Esophagus mucosa (tissue), 1 donor: ENCODE measurements at regions not wholly inside any gene's neighbourhood (a gene's known extent, or its start where the extent isn't known, plus 50 kb on each side); places are given as distances from the start of the nearest gene placed in this dataset.
"Not testable (repeated sequence)": the region's sequence is repeated elsewhere in the genome, so short reads cannot be mapped to it uniquely, and the experiment has no call there.

Experiments
- ATAC-seq: fragments of 200-7000 bp; cut with Tn5 transposase; one replicate; pipeline ENCODE4 v1.9.1; 2020
- donor health status: DM: yes; HTN: yes; CAD: no.

- no peak for ATAC-seq
These were observed 655.3 kb upstream of the FAM98A start for GRCh38 chr2:34254272-34254878.

GRCh38 chr2:34252111-34252510, 653.0 kb upstream of the FAM98A start:
- no peak for ATAC-seq

DNA sequence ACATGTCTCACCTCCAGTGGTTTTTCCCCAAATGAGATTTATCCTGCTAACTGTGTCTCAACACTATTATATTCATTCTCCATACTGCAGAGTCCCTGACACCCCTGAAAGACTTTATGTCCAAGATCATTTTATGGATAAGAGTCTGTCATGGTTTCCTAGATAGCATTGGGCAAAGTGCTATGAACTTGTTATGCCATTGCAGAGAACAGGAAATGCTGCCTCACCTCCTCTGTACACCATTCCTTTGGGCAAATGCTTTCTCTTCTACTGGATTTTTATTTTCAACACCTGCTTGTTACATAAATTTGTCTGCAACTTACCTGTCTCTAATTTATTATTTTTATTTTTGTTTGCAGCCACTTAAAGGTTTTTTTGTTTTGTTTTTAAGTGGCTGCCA, 652.5 kb upstream of the FAM98A start:
- no peak for ATAC-seq

- ATAC-seq, result no peak
These were observed 645.1 kb upstream of the FAM98A start for GRCh38 chr2:34244195-34244594.

GRCh38 chr2:34242763-34243123, 643.6 kb upstream of the FAM98A start:
- no peak for ATAC-seq

DNA sequence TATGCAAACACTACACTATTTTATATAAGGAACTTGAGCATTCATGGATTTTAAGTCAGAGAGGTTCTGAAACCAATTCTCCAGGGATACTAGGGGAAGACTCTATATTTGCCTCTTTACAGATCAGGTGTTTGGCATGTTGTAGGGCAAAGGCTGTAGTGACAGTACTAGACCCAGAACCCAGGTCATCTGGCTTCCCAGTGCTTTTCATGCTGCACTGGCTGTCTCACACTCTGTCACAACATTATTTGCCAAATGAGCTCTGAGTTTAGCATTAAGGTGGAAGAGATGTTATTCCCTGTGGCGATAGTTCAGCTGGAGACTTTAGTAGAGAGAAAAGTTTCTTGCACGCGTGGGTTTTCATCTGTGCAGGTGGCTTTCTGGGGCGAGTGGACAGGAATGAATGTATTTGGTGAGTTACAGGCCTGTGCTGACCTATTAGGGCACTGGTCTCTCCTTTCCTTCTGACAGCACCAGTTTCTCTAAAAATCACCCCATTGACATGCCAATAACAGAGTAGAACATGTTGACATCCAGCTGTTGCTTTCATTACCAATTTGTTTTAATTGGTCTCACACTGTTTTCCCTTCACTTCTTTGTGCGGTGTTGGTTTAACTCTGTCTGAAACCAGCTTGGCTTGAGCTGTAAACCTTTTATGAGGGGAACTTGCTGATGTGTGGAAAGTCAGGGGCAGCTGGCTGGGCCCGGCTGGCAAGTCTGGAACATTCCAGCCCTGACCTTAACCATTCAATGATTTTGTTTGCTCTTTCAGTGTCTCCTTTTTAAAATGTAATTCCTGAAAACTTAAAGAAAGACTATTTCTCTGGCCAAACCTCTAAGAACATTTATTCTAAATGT, 643.0 kb upstream of the FAM98A start:
- ATAC-seq, result no peak

DNA sequence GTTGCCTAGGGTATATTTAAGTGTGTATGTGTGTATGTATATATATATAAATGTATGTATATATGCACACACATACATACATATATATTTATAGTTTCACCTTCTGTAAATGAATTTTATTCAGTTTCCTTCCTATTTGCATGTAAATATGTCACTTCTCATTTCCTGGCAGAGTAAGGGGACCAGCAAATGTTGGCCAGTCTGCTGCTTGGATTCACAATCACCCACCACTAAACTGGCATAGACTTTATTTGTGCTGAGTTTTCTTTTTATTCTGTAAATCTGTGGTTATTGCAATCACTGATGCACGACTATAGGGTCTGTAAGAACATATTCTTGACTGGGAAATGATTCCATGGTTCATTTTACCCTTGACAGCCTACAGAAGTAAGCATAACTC, 640.4 kb upstream of the FAM98A start:
- no peak for ATAC-seq

GRCh38 chr2:34234823-34235222, 635.7 kb upstream of the FAM98A start:
- ATAC-seq, result no peak

DNA sequence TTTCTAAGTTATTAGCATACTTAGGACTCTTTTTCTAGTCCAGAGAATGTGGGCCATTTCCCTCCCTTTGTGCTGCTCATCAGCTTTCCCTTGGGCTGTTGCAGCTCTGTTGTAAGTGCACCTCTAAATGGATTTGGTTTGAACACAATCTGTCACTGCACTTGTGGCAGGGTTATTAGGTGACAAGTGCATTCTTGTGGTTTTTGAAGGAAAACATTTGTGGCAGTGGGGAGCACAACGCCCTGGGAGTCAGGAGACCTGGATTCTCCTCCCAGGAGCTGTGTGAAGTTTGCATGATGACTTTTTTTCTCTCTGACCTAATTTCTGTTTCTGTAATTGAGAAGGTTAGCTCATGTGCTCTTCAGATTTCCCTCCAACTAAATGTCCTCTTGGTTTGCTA, 630.9 kb upstream of the FAM98A start:
- no peak for ATAC-seq

DNA sequence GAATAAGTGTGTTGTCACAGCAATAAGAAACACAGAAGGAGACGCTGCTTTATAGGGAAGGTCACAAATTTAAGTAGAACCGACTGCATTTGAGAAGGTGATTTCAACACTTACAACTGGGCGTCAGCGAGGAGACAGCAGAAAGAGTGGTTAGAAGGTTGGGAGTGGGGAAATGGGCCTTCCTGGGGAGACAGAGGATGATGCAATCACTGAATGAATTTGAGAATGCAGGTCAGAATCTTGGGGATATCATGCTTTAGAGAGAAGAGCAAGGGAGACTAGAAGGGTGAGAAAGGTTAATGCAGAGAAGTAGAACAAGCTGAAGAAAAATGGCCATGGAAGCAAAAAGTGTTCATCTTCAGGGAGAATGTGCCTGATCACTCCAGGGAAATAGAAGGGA, 616.1 kb upstream of the FAM98A start:
- ATAC-seq, result no peak

DNA sequence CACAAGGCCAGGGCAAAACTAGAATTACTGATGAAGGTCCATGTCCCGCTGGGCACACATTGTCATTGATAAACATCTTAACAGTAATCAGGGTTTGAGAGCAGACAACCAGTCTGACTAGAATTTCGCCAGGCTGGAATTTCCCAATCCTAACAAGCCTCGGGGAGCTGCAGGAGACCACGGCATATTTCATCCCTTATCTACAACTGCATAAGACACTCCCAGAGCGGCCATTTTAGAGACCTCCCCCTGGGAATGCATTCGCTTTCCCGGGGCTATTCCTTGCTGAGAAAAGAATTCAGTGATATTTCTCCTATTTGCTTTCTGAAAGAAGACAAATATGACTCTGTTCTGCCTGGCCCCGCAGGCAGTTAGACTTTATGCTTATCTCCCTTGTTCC, 611.3 kb upstream of the FAM98A start:
- ATAC-seq, result not testable (repeated sequence)

- ATAC-seq, result no peak
These were observed 605.5 kb upstream of the FAM98A start for GRCh38 chr2:34204560-34204959.

DNA sequence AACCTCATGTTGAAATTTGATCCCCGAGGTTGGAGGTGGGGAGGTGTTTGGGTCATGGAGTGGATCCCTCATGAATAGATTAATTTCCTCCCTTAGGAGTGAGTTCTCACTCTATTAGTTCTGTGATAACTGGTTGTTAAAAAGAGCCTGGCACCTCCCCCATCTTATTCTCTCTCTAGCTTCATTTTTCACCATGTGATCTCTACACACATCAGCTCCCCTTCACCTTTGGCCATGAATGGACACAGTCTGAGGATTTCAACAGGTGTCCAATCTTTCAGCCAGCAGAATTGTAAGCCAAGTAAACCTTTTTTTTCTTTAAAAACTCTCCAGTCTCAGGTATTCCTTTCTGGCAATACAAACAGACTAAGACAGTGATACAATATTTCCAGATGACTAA, 602.0 kb upstream of the FAM98A start:
- ATAC-seq, result no peak

DNA sequence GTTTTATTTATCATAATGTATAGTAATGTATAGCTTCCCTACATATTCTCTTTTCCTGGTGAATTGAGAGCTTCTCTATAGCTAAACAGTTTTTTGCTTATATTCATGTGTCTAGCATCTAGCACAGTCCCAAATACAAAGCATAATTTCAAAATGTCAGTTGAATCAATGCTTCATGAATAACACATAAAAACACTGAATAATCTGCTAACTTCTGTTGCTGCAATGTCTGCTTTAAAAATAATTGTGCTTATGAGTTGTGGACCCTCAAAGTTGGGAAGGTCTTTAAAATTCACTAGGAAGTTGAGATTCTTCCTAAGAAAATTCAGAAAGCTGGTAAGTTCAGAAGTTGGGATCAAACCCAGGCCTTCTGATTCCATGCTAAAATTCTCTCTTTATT, 600.9 kb upstream of the FAM98A start:
- no peak for ATAC-seq

DNA sequence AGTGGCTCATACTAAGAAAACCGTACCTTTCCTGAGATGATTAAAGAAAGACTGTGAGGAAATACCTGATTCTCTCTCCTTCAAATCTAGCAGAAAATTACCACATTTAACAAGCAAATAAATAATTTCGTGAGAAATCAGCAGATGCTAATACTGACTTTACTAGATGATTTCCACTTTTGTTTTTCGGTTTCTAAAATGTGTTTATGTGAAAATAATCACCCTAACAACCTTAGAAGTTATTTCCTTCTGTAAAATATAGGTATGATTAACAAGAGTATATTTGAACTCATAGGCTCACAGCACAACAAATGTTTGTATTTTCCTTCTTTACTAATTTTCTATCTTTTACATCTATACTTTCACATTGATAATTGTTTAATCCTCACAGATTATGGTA, 594.1 kb upstream of the FAM98A start:
- ATAC-seq, result no peak

GRCh38 chr2:34188464-34189303, 589.6 kb upstream of the FAM98A start:
- ATAC-seq, result no peak

- no peak for ATAC-seq
These were observed 580.4 kb upstream of the FAM98A start for GRCh38 chr2:34179511-34179910.

DNA sequence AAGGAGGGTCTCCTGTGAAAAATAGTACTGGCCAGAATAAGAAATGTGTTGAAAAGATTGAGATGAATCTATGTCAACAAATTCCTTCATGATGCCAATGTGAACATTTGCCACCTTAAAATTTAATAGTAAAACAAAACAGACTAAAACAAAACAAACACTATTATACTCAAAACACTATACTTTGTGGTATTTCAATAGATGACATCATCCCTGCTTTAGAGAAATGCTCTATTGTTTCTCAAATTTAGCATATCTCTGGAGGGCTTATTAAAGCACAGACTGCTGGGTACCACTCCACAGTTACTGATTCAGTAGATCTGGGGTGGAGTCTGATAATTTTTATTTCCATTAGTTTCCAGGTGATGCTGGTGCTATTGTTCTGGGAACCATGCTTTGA, 579.4 kb upstream of the FAM98A start:
- ATAC-seq, result no peak

DNA sequence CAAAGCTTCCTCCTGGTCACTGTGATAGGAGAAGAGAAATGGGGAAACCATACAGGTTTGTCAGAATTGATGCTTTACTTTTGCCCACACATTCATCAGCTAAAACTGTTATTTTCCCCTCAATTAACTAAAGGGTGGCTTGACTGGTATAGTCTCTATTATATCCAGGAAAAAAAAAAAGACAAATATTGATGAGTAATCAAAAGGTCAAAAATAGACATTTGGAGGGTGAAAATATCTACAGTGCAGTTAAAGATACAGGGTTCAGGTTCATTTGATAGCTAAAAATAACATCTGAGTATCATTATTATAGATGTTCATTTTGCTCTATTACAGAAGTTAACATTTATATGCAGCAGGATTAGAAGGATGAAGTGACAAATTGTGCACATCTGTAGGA, 577.6 kb upstream of the FAM98A start:
- no peak for ATAC-seq

GRCh38 chr2:34174506-34174905, 575.4 kb upstream of the FAM98A start:
- no peak for ATAC-seq

- ATAC-seq, result no peak
These were observed 563.1 kb upstream of the FAM98A start for GRCh38 chr2:34162231-34162630.

GRCh38 chr2:34161549-34161948, 562.5 kb upstream of the FAM98A start:
- no peak for ATAC-seq

DNA sequence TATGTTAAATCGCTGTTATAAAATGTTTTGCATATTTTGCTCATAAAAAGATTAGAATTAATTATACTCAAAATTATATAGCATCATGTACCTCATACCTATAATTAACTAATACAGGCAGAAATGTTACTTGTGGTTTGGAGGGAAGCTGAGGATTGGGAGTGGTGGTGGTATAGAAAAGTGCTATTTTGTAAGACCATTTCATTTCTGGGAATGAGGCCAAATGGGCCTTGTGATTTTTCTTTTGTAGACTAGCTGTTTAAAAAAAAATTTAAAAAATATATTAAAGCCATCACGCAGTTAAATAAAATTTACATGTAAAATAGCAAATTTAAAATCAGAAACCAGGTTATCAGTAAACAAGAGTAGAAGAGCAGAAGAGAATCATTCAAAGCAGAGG, 560.8 kb upstream of the FAM98A start:
- no peak for ATAC-seq

- no peak for ATAC-seq
These were observed 554.4 kb upstream of the FAM98A start for GRCh38 chr2:34153484-34153883.
